NCI-H510A treated with DMSO at 0.1 percent for 48 hours (cell line): ENCODE measurements at regions not wholly inside any gene's neighbourhood (a gene's known extent, or its start where the extent isn't known, plus 50 kb on each side); places are given as distances from the start of the nearest gene placed in this dataset.
A peak's percentile ranks its signal among the peaks of the same experiment; 100 is the strongest.
"Not testable (repeated sequence)": the region's sequence is repeated elsewhere in the genome, so short reads cannot be mapped to it uniquely, and the experiment has no call there.

Experiments used
- DNase-seq: peaks from one replicate; lab custom pipeline; 2025; lab: John Stamatoyannopoulos, UW

GRCh38 chr7:13092708-13093005, 405.2 kb downstream of the ARL4A start:
- DNase-seq = no peak

- DNase-seq = no peak
Measured at GRCh38 chr7:13093160-13093559, 405.7 kb downstream of the ARL4A start.

- peak; percentile 39 for DNase-seq
Measured at GRCh38 chr7:13097499-13097898, 410.1 kb downstream of the ARL4A start.

GRCh38 chr7:13098161-13098560, 410.7 kb downstream of the ARL4A start:
- DNase-seq = no peak

- peak; percentile 22 for DNase-seq
Measured at GRCh38 chr7:13099154-13099795, 411.8 kb downstream of the ARL4A start.

- DNase-seq = no peak
Measured at GRCh38 chr7:13104128-13104527, 416.7 kb downstream of the ARL4A start.

- DNase-seq = no peak
Measured at GRCh38 chr7:13105209-13105608, 417.8 kb downstream of the ARL4A start.

- DNase-seq = no peak
Measured at GRCh38 chr7:13106513-13106912, 419.1 kb downstream of the ARL4A start.

- no peak for DNase-seq
Measured at GRCh38 chr7:13107291-13107690, 419.9 kb downstream of the ARL4A start.

GRCh38 chr7:13108061-13108460, 420.6 kb downstream of the ARL4A start:
- no peak for DNase-seq

GRCh38 chr7:13109201-13109600, 421.8 kb downstream of the ARL4A start:
- no peak for DNase-seq

GRCh38 chr7:13110107-13110506, 422.7 kb downstream of the ARL4A start:
- DNase-seq = no peak

- DNase-seq = no peak
Measured at GRCh38 chr7:13111230-13111629, 423.8 kb downstream of the ARL4A start.

- not testable (repeated sequence) for DNase-seq
Measured at GRCh38 chr7:13114240-13114639, 426.8 kb downstream of the ARL4A start.

GRCh38 chr7:13115157-13115772, 427.8 kb downstream of the ARL4A start:
- no peak for DNase-seq

- DNase-seq = no peak
Measured at GRCh38 chr7:13115855-13116254, 428.4 kb downstream of the ARL4A start.

GRCh38 chr7:13117103-13117502, 429.7 kb downstream of the ARL4A start:
- peak; percentile 9 for DNase-seq

- DNase-seq = no peak
Measured at GRCh38 chr7:13117592-13117991, 430.2 kb downstream of the ARL4A start.

- DNase-seq = not testable (repeated sequence)
Measured at GRCh38 chr7:13124629-13125028, 437.2 kb downstream of the ARL4A start.

GRCh38 chr7:13126347-13126746, 438.9 kb downstream of the ARL4A start:
- DNase-seq = no peak

- no peak for DNase-seq
Measured at GRCh38 chr7:13130321-13130720, 442.9 kb downstream of the ARL4A start.

GRCh38 chr7:13130906-13131305, 443.5 kb downstream of the ARL4A start:
- not testable (repeated sequence) for DNase-seq

GRCh38 chr7:13132314-13132713, 444.9 kb downstream of the ARL4A start:
- DNase-seq = no peak

- not testable (repeated sequence) for DNase-seq
Measured at GRCh38 chr7:13136345-13136744, 448.9 kb downstream of the ARL4A start.
